ENCODE measurements at regions not wholly inside any gene's neighbourhood (a gene's known extent, or its start where the extent isn't known, plus 50 kb on each side); places are given as distances from the start of the nearest gene placed in this dataset.
A peak's percentile ranks its signal among the peaks of the same experiment; 100 is the strongest.
"Not testable (repeated sequence)": the region's sequence is repeated elsewhere in the genome, so short reads cannot be mapped to it uniquely, and the experiment has no call there.

- not testable (repeated sequence) for DNase-seq (ENCODE audit: low spot score in 2 of 2); H3K27me3 Mint-ChIP-seq; ATAC-seq (replicated peaks; ENCODE audit: extremely low read depth, poor library complexity, severe bottlenecking); H3K4me3 Mint-ChIP-seq; H3K9me3 Mint-ChIP-seq; H3K36me3 Mint-ChIP-seq (ENCODE audit: insufficient read depth); H3K4me1 Mint-ChIP-seq; H3K27ac Mint-ChIP-seq (ENCODE audit: low read depth)
Observed at GRCh38 chr16:21530729-21531383, 68.5 kb upstream of the METTL9 start.

DNA sequence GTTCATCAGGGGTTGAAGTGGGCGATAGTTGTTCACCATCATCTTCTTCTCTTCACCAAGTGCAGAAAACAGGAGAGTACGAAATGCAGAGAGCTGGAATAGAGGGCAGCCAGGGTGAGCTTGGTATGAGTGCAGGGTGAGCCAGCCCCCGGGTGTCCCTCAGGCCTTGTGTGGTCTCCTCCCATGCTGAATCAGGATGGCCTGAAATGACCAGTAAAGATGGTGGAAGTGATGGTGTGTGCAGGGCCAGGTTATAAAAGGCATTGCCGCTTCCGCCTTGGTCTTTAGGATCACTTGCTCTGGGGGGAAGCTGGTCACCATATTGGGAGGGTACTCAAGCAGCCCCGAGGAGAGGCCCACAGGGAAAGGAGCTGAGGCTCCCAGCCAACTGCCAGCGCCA is 66.4 kb upstream of the METTL9 start:
- not testable (repeated sequence) for H3K27me3 Mint-ChIP-seq; ATAC-seq (replicated peaks; ENCODE audit: extremely low read depth, poor library complexity, severe bottlenecking); H3K36me3 Mint-ChIP-seq (ENCODE audit: insufficient read depth); H3K27ac Mint-ChIP-seq (ENCODE audit: low read depth); H3K4me1 Mint-ChIP-seq; H3K4me3 Mint-ChIP-seq; DNase-seq (ENCODE audit: low spot score in 2 of 2); H3K9me3 Mint-ChIP-seq

DNA sequence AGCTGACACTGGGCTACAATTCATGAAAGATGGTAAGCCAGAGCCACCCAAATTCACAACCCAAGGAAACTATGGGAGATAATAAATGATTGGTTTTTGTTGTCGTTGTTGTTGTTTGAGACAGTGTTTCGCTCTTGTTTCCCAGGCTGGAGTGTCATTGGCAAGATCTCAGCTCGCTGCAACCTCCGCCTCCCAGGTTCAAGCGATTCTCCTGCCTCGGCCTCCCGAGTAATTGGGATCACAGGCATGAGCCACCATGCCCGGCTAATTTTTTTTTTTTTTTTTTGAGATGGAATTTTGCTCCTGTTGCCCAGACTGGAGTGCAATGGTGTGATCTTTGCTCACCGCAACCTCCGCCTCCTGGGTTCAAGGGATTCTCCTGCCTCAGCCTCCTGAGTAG is 65.9 kb upstream of the METTL9 start:
- not testable (repeated sequence) for H3K9me3 Mint-ChIP-seq; ATAC-seq (replicated peaks; ENCODE audit: extremely low read depth, poor library complexity, severe bottlenecking); H3K36me3 Mint-ChIP-seq (ENCODE audit: insufficient read depth); H3K27ac Mint-ChIP-seq (ENCODE audit: low read depth); DNase-seq (ENCODE audit: low spot score in 2 of 2); H3K4me3 Mint-ChIP-seq; H3K4me1 Mint-ChIP-seq; H3K27me3 Mint-ChIP-seq

- not testable (repeated sequence) for DNase-seq (ENCODE audit: low spot score in 2 of 2); H3K4me3 Mint-ChIP-seq; H3K9me3 Mint-ChIP-seq; H3K27ac Mint-ChIP-seq (ENCODE audit: low read depth); H3K4me1 Mint-ChIP-seq; H3K27me3 Mint-ChIP-seq; H3K36me3 Mint-ChIP-seq (ENCODE audit: insufficient read depth)
- ATAC-seq (replicated peaks; ENCODE audit: extremely low read depth, poor library complexity, severe bottlenecking), result peak; percentile 32
Observed at GRCh38 chr16:21534561-21534960, 64.8 kb upstream of the METTL9 start.

DNA sequence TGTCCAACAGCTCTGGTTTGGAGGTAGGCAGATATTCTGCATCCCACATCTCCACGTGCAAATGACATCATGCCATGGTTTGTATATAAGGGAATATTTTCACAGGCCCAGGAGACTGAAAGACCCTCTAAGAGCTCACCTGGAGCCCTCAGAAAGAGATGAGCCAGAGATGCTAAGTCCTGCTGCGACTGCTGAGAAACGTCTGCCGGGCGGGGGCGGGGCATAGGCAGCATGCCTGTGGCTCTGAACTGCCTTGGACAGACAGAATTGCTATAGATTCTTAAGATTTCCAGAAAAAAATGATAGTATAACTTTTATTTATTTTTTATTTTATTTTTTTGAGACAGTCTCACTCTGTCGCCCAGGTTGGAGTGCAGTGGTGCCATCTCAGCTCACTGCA is 64.2 kb upstream of the METTL9 start:
- H3K27me3 Mint-ChIP-seq; H3K4me1 Mint-ChIP-seq; DNase-seq (ENCODE audit: low spot score in 2 of 2); H3K27ac Mint-ChIP-seq (ENCODE audit: low read depth); H3K4me3 Mint-ChIP-seq; ATAC-seq (replicated peaks; ENCODE audit: extremely low read depth, poor library complexity, severe bottlenecking); H3K9me3 Mint-ChIP-seq; H3K36me3 Mint-ChIP-seq (ENCODE audit: insufficient read depth): not testable (repeated sequence)

DNA sequence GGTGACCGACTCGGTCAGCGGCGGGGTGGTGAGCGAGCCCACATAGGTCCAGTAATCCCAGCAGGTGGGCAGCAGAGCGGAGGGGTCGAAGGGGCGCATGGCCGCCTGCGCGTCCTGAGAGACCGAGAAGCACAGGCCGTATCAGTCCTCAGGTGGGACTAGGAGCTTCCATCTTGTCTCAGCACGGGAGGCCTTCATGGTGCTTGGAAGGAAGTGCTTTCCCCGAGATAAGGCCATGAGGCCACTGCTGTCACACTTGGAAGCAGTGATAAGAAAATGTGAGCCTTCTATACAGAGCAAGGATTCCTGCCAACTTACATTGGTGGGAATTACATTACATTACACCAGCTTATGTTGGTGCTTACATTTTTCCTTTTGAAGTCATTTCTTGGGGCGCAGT is 62.6 kb upstream of the METTL9 start:
- not testable (repeated sequence) for H3K4me3 Mint-ChIP-seq; H3K27ac Mint-ChIP-seq (ENCODE audit: low read depth); H3K4me1 Mint-ChIP-seq; H3K9me3 Mint-ChIP-seq; H3K36me3 Mint-ChIP-seq (ENCODE audit: insufficient read depth); ATAC-seq (replicated peaks; ENCODE audit: extremely low read depth, poor library complexity, severe bottlenecking); DNase-seq (ENCODE audit: low spot score in 2 of 2); H3K27me3 Mint-ChIP-seq

- H3K27me3 Mint-ChIP-seq; H3K9me3 Mint-ChIP-seq; H3K27ac Mint-ChIP-seq (ENCODE audit: low read depth); H3K36me3 Mint-ChIP-seq (ENCODE audit: insufficient read depth); DNase-seq (ENCODE audit: low spot score in 2 of 2); H3K4me1 Mint-ChIP-seq; H3K4me3 Mint-ChIP-seq; ATAC-seq (replicated peaks; ENCODE audit: extremely low read depth, poor library complexity, severe bottlenecking): not testable (repeated sequence)
Observed at GRCh38 chr16:21537598-21537997, 61.8 kb upstream of the METTL9 start.

- not testable (repeated sequence) for H3K4me1 Mint-ChIP-seq; H3K4me3 Mint-ChIP-seq; H3K9me3 Mint-ChIP-seq; DNase-seq (ENCODE audit: low spot score in 2 of 2); H3K36me3 Mint-ChIP-seq (ENCODE audit: insufficient read depth); H3K27me3 Mint-ChIP-seq; ATAC-seq (replicated peaks; ENCODE audit: extremely low read depth, poor library complexity, severe bottlenecking)
- H3K27ac Mint-ChIP-seq (ENCODE audit: low read depth), result peak overlapping the region; percentile 16
Observed at GRCh38 chr16:21539107-21539618, 60.2 kb upstream of the METTL9 start.

GRCh38 chr16:21540770-21541433 is 58.5 kb upstream of the METTL9 start:
- not testable (repeated sequence) for H3K36me3 Mint-ChIP-seq (ENCODE audit: insufficient read depth); H3K9me3 Mint-ChIP-seq; H3K4me1 Mint-ChIP-seq; H3K27me3 Mint-ChIP-seq
- DNase-seq (ENCODE audit: low spot score in 2 of 2) (peak in 1 of 2 donors; percentile 75), ATAC-seq (replicated peaks; ENCODE audit: extremely low read depth, poor library complexity, severe bottlenecking) (peak; percentile 93)
- H3K27ac Mint-ChIP-seq (ENCODE audit: low read depth), result peak overlapping the region; percentile 74
- peak overlapping the region; percentile 9 for H3K4me3 Mint-ChIP-seq

DNA sequence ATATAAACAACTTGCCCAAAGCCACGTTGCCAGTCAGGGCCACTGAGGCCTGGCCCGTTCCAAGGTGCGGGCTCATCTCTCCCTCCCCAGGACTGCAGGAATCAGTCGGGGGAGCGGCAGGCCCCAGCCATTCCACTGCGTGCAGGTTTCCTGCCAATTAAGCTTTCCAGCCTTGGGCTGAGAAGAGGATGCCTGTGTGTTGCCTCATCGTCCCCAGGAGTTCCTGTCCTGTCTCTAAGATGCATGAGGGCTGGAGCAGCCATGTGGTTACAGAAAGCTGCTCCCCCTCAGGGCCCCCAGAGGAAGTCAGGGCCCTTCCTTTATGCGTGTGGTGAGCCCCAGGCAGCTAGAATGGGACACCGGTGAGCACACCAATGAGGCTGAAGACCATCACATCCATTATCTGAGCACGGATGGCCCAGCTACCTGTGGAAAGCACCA is 57.7 kb upstream of the METTL9 start:
- H3K4me1 Mint-ChIP-seq; H3K36me3 Mint-ChIP-seq (ENCODE audit: insufficient read depth); H3K9me3 Mint-ChIP-seq; H3K27me3 Mint-ChIP-seq; H3K4me3 Mint-ChIP-seq; DNase-seq (ENCODE audit: low spot score in 2 of 2): not testable (repeated sequence)
- peak overlapping the region; percentile 74 for H3K27ac Mint-ChIP-seq (ENCODE audit: low read depth)
- peak; percentile 15 for ATAC-seq (replicated peaks; ENCODE audit: extremely low read depth, poor library complexity, severe bottlenecking)

DNA sequence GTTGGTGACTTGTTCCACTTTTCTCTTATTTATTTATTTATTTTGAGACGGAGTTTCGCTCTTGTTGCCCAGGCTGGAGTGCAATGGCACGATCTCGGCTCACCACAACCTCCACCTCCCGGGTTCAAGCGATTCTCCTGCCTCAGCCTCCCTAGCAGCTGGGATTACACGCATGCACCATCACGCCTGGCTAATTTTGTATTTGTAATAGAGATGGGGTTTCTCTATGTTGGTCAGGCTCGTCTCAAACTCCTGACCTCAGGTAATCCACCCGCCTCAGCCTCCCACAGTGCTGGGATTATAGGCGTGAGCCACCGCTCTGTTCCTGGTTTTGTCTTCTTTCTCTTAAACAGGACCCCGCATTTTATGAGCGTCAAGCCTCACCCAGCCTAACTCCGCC is 57.3 kb upstream of the METTL9 start:
- DNase-seq (ENCODE audit: low spot score in 2 of 2); ATAC-seq (replicated peaks; ENCODE audit: extremely low read depth, poor library complexity, severe bottlenecking); H3K9me3 Mint-ChIP-seq; H3K4me1 Mint-ChIP-seq; H3K36me3 Mint-ChIP-seq (ENCODE audit: insufficient read depth); H3K4me3 Mint-ChIP-seq; H3K27me3 Mint-ChIP-seq: not testable (repeated sequence)
- H3K27ac Mint-ChIP-seq (ENCODE audit: low read depth), result peak overlapping the region; percentile 74

GRCh38 chr16:21542491-21543124 is 56.8 kb upstream of the METTL9 start:
- ATAC-seq (replicated peaks; ENCODE audit: extremely low read depth, poor library complexity, severe bottlenecking); H3K4me1 Mint-ChIP-seq; H3K36me3 Mint-ChIP-seq (ENCODE audit: insufficient read depth); H3K9me3 Mint-ChIP-seq; H3K4me3 Mint-ChIP-seq; DNase-seq (ENCODE audit: low spot score in 2 of 2); H3K27me3 Mint-ChIP-seq: not testable (repeated sequence)
- peak overlapping the region; percentile 74 for H3K27ac Mint-ChIP-seq (ENCODE audit: low read depth)

All from central memory CD8-positive, alpha-beta T cell (primary cell).